ENCODE measurements at regions not wholly inside any gene's neighbourhood (a gene's known extent, or its start where the extent isn't known, plus 50 kb on each side); places are given as distances from the start of the nearest gene placed in this dataset.

DNA sequence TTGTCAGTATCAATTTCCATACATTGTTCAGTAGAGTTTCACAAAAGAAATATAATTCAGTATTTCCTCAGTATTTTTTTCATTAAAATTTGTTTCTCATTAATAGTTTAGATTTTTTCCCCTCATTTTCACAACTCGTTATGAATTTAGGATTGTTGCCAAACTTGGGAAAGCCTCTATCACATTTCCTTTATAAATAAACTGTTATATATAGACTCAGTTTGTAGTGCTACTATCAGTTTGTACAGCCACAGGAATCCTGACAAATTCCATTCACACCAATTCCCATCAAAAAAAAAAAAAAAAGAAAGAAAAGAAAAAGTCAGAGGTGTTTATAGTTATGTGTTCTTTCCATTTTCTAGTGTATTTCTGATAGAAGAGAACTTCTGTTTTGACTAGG is 123.3 kb upstream of the DCC start:
- TF ChIP-seq CHD2 (IDR thresholded peaks at IDR 0.05; ENCODE audit: low read length, partially characterized antibody) (no peak), RAD21 (conservative IDR thresholded peaks at IDR 0.05 in 1 of 2, IDR thresholded peaks at IDR 0.05 in 1 of 2) (no peak)
- TF ChIP-seq, protein P1, sequence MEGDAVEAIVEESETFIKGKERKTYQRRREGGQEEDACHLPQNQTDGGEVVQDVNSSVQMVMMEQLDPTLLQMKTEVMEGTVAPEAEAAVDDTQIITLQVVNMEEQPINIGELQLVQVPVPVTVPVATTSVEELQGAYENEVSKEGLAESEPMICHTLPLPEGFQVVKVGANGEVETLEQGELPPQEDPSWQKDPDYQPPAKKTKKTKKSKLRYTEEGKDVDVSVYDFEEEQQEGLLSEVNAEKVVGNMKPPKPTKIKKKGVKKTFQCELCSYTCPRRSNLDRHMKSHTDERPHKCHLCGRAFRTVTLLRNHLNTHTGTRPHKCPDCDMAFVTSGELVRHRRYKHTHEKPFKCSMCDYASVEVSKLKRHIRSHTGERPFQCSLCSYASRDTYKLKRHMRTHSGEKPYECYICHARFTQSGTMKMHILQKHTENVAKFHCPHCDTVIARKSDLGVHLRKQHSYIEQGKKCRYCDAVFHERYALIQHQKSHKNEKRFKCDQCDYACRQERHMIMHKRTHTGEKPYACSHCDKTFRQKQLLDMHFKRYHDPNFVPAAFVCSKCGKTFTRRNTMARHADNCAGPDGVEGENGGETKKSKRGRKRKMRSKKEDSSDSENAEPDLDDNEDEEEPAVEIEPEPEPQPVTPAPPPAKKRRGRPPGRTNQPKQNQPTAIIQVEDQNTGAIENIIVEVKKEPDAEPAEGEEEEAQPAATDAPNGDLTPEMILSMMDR (IDR thresholded peaks at IDR 0.05): no peak

Measured in A549 (cell line).